OCI-LY3 (cell line): ENCODE measurements at regions not wholly inside any gene's neighbourhood (a gene's known extent, or its start where the extent isn't known, plus 50 kb on each side); places are given as distances from the start of the nearest gene placed in this dataset.

Source experiments
- EZH2phosphoT487 ChIP-seq: fragments of 200-600 bp; shearing (Covaris generic); IDR thresholded peaks from 2 replicates; pipeline ENCODE4 v1.6.1; 2018; ENCODE audit warnings: antibody characterized with exemption, mixed run types, low read depth
- TF ChIP-seq, protein P1 (sequence below): fragments of 200-600, 300-600 bp; sonication (generic); IDR thresholded peaks from 2 replicates; pipeline ENCODE4 v1.5.1; 2014; ENCODE audit warnings: antibody characterized with exemption, low read length, low read depth

GRCh38 chr1:184160236-184160635 is 108.7 kb downstream of the TSEN15 start:
- TF ChIP-seq, protein P1, sequence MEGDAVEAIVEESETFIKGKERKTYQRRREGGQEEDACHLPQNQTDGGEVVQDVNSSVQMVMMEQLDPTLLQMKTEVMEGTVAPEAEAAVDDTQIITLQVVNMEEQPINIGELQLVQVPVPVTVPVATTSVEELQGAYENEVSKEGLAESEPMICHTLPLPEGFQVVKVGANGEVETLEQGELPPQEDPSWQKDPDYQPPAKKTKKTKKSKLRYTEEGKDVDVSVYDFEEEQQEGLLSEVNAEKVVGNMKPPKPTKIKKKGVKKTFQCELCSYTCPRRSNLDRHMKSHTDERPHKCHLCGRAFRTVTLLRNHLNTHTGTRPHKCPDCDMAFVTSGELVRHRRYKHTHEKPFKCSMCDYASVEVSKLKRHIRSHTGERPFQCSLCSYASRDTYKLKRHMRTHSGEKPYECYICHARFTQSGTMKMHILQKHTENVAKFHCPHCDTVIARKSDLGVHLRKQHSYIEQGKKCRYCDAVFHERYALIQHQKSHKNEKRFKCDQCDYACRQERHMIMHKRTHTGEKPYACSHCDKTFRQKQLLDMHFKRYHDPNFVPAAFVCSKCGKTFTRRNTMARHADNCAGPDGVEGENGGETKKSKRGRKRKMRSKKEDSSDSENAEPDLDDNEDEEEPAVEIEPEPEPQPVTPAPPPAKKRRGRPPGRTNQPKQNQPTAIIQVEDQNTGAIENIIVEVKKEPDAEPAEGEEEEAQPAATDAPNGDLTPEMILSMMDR, result no peak
- TF ChIP-seq EZH2phosphoT487, result no peak
